Effector memory CD4-positive, alpha-beta T cell (primary cell): ENCODE measurements at regions not wholly inside any gene's neighbourhood (a gene's known extent, or its start where the extent isn't known, plus 50 kb on each side); places are given as distances from the start of the nearest gene placed in this dataset.
"Not testable (repeated sequence)": the region's sequence is repeated elsewhere in the genome, so short reads cannot be mapped to it uniquely, and the experiment has no call there.

Experiments
- DNase-seq, 3 donors: peaks; one replicate each; pipeline ENCODE4 v3.0.0-alpha.2; 2020
- H3K27ac ChIP-seq: 2 replicates; pipeline ENCODE4 v1.7.0; 2013; ENCODE audit warnings: mild to moderate bottlenecking, low read length, moderate library complexity; ENCODE audit not compliant: insufficient read depth, poor library complexity, severe bottlenecking
- H3K27me3 ChIP-seq: replicated peaks from 2 replicates; pipeline ENCODE4 v1.7.0; 2013; ENCODE audit warnings: mild to moderate bottlenecking, low read length; ENCODE audit not compliant: insufficient read depth, control insufficient read depth, poor library complexity, severe bottlenecking
- H3K36me3 ChIP-seq: 2 replicates; pipeline ENCODE4 v1.7.0; 2013; ENCODE audit warnings: mild to moderate bottlenecking, low read length, moderate library complexity; ENCODE audit not compliant: control insufficient read depth, insufficient read depth
- H3K4me1 ChIP-seq: 2 replicates; pipeline ENCODE4 v1.7.0; 2013; ENCODE audit warnings: low read length, mild to moderate bottlenecking; ENCODE audit not compliant: control insufficient read depth, insufficient read depth, poor library complexity, severe bottlenecking
- H3K4me3 ChIP-seq: 2 replicates; pipeline ENCODE4 v1.7.0; 2013; ENCODE audit warnings: low read length, low read depth, mild to moderate bottlenecking; ENCODE audit not compliant: insufficient read depth, poor library complexity, severe bottlenecking
- H3K9me3 ChIP-seq: 2 replicates; pipeline ENCODE4 v1.7.0; 2013; ENCODE audit warnings: mild to moderate bottlenecking, low read length, moderate library complexity; ENCODE audit not compliant: control insufficient read depth

DNA sequence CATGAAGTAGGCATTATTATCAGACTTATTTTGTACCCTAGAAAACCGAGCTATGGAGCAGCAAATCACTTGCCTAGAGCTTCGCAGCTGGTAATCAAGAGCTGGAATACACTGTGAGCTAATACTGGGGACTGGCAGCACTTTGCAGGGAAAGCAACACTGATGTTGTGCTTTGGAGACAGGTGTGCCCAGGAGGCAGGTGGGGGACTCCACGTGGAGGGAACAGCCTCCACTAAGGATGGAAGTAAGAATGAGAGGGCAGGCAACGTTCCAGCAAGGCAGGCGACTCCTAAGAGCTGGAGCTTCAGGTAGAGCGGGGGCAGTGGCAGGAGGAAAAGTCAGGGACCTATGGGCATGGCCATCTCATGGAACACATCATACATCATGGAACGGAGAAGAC lies 300.5 kb upstream of the IGF1R start:
- Histone ChIP-seq H3K27me3 (no peaks in the 10 kb centered on the region), H3K27ac (no peak overlapping the region), H3K4me3 (no peak overlapping the region), H3K36me3 (no peaks in the 10 kb centered on the region), H3K9me3 (no peaks in the 10 kb centered on the region), H3K4me1 (no peaks in the 10 kb centered on the region)
- DNase-seq, result no peak

DNA sequence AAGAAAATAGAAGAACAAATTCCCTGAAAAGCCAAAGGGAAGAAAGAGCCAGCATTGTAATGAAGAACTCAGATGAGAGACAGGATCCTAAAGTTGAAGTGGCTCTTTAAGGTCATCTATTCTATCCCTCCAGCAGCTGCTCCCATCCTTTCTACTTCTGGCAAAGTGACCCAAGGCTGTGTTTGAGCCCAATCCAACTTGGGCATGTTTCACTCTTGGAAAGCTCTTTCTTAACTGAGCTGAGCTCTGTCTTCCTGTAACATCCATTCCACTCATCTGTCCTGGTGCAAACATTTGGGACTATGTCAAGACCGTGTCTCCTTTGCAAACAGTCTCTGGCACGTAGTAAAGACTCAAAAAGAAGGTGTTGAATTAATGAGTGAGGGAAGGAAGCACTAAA lies 298.1 kb upstream of the IGF1R start:
- Histone ChIP-seq H3K36me3 (no peaks in the 10 kb centered on the region), H3K27ac (no peak overlapping the region), H3K4me1 (no peaks in the 10 kb centered on the region), H3K4me3 (no peak overlapping the region), H3K27me3 (no peaks in the 10 kb centered on the region), H3K9me3 (no peaks in the 10 kb centered on the region)
- DNase-seq, result no peak

DNA sequence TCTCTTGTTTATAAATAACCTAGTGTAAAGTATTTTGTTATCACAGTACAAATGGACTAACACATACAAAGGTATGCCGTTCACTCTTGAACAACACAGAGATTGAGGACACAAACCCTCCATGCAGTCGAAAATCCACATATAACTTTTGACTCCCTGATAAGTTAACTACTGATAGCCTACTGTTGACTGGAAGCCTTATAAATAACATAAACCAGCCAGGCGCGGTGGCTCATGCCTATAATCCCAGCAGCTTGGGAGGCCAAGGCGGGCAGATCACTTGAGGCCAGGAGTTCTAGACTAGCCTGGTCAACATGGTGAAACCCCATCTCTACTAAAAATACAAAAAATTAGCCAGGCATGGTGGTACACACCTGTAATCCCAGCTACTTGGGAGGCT lies 290.1 kb upstream of the IGF1R start:
- not testable (repeated sequence) for H3K4me3 ChIP-seq, H3K36me3 ChIP-seq, DNase-seq, H3K9me3 ChIP-seq, H3K27ac ChIP-seq, H3K4me1 ChIP-seq, H3K27me3 ChIP-seq

DNA sequence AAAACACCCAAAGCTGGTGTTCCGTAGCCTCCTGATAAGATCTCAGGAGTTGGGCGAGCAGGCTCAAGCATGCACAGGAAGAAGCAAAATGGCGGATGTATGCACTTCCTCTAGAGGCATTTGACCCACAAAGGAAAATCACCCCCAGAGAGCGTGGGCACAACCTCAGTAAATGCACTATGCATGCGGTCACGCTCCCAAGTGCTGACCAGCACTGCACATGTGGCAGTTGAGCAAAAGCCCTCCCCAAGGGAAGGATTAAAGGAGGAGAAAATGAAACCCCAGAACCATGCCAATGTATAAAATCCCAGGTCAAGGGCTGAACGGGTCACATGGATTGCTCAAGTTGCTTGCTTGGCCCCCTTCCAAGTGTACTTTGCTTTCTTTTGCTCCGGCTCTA lies 289.4 kb upstream of the IGF1R start:
- Histone ChIP-seq H3K27ac (no peak overlapping the region), H3K4me3 (no peak overlapping the region), H3K36me3 (no peaks in the 10 kb centered on the region), H3K4me1 (no peaks in the 10 kb centered on the region), H3K27me3 (no peaks in the 10 kb centered on the region), H3K9me3 (no peaks in the 10 kb centered on the region)
- DNase-seq, result no peak

DNA sequence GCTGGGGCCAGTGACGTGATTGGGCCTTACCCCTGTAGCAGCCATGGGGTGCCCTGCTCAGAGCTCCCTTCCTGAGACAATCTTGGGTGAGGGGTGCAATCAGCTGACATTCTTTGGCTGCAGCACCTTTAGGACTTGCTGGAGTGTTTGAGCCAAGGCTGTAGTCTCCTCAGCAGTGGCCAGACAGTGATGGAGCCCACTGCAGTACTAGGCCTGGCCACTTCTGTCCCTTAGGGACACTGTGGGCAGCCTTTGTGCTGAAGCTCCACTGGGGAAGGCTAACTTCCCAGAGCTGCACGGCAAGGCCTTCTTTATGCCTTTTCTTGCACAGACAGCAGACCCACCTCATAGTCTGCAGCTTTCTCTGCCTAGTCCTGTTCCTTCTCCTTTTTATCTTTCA lies 284.9 kb upstream of the IGF1R start:
- no peak for DNase-seq
- no peaks in the 10 kb centered on the region for H3K4me1 ChIP-seq

DNA sequence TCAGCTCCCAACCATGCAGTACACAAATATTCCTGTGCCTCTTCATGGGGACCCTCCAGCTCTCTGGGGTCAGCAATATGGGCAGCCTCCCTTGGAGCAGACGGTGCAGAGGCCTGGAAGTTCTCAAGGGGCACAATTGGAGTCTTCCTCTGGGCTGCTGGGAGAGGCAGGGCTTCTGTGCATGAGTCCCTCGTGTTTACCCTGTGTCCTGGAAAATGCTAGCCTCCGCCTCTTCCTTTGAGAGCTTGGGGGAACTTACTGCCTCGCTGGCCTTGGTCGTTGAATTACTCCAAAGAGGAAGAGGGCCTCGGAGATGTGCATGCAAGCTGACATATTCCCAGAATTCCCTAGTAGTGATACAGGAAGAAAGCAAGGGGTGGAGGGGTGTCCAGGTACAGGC lies 284.4 kb upstream of the IGF1R start:
- Histone ChIP-seq H3K27ac (no peak overlapping the region), H3K27me3 (no peaks in the 10 kb centered on the region), H3K4me1 (no peaks in the 10 kb centered on the region), H3K4me3 (no peak overlapping the region), H3K9me3 (no peaks in the 10 kb centered on the region), H3K36me3 (no peaks in the 10 kb centered on the region)
- no peak for DNase-seq

More for the DNA sequence above, 284.9 kb upstream of the IGF1R start:
- Histone ChIP-seq H3K4me3 (no peak overlapping the region), H3K9me3 (no peaks in the 10 kb centered on the region), H3K27me3 (no peaks in the 10 kb centered on the region), H3K36me3 (no peaks in the 10 kb centered on the region), H3K27ac (no peak overlapping the region)

DNA sequence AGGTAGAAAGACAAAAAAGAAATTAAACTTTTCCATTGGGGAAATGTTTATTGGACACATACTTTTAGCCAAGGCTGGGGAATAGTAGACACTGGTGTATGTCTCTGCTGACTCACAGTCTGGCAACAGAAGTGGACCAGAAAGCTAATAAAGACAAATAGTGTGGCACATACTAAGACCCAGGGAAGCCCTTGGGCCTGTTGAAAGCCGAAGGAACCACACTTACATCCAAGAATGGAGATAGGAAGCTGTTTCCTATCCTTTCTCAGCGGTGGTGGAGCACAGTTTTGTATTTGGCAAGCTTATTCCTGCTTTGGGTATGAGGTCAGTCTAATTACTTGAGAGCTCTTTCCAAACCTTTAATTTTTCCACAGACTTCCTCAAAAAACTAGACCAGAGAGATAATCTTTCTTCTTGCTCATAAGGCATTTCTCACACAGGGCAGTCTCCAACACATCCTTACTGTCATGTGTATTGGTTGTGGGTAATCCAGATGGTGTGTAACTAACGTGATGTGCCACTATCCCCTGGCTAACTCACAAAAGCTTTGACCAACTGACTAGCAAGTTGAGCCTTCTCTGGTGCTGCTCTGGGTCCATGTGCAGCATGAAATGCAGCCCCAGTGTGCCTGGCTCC lies 279.1 kb upstream of the IGF1R start:
- H3K4me3 ChIP-seq, result no peak overlapping the region
- H3K27me3 ChIP-seq, result no peaks in the 10 kb centered on the region
- no peaks in the 10 kb centered on the region for H3K36me3 ChIP-seq
- DNase-seq, result no peak
- no peaks in the 10 kb centered on the region for H3K9me3 ChIP-seq
- H3K4me1 ChIP-seq, result no peaks in the 10 kb centered on the region
- H3K27ac ChIP-seq, result no peak overlapping the region

DNA sequence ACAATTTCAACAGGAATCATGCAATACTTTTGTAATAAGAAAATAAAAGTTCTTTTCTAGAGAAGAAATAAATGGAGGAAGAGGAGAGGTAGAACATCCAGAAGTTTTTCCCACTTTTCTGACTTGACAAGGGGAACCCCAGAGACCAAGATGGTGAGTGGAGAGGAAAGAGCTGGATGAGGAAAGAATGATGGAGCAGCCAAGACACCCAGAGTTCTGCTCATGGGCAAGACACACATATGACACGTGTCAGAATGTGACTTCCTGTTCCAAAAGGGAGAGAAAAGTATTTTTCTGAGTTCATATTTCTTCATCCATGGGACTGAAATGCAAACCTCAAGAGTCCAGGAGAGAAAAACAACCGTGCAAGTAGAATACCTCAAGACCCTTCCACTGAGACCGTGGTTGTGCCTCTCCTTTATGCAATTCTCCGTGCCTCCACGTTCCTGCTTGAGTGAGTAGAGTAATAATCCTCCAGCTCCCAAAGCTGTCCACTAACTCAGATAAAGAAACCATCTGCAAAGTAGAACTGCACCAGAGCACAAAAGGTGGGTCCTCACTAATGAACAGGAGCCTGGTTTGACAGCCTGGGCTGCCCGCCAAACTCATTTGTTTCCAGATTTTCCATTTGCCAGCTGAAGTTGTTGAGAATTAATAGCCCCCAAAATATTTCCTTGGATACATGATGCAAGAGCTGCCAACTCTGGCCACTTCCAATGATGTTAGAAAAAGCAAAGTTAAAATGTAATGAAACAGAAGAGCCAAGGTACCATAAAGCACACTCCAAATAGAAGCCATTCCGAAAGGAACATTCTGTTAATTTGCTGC lies 272.6 kb upstream of the IGF1R start:
- Histone ChIP-seq H3K4me3 (no peak overlapping the region), H3K27me3 (no peaks in the 10 kb centered on the region), H3K27ac (no peak overlapping the region), H3K9me3 (no peaks in the 10 kb centered on the region), H3K36me3 (no peaks in the 10 kb centered on the region), H3K4me1 (no peaks in the 10 kb centered on the region)
- DNase-seq, result no peak

DNA sequence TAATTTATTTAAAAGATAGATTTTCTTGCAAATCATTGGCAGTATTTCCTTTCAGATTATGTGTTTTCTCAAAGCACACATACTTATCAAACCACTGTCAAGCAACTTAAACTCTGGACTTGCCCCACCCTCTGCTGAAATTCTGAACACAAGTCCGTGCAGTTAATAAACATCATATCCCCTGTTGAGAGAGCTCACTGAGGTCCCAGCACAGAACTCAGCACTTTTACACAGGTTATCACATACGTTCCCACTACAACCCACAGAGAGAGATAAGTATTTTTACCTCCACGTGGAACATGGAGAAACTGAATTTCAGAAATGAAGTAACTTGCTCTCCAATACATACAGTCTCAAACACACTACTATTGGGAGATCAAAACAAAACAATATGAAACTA lies 267.6 kb upstream of the IGF1R start:
- no peaks in the 10 kb centered on the region for H3K9me3 ChIP-seq
- DNase-seq, result no peak
- H3K4me1 ChIP-seq, result no peaks in the 10 kb centered on the region

DNA sequence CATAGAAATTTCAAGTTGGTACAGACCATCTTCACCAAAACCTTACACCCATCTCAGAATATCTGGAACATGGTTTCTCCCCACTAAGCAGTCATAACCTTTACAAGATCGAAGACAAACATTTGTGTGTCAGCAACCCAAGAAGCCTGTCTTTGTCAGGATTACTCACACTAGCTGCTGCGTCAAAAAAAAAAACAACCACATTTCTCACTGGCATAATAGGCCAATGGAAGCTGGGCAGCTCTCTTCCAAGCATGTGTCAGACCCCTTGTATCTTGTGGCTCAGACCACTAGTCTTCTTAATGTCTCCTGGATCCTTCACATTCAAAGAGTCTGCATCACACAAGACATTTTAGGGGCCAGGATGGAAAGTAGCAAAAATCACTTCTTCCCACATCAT lies 266.9 kb upstream of the IGF1R start:
- Histone ChIP-seq H3K27ac (no peak overlapping the region), H3K27me3 (no peaks in the 10 kb centered on the region), H3K4me3 (no peak overlapping the region), H3K36me3 (no peaks in the 10 kb centered on the region), H3K9me3 (no peaks in the 10 kb centered on the region), H3K4me1 (no peaks in the 10 kb centered on the region)
- no peak for DNase-seq

More for the DNA sequence above, 267.6 kb upstream of the IGF1R start:
- Histone ChIP-seq H3K27me3 (no peaks in the 10 kb centered on the region), H3K36me3 (no peaks in the 10 kb centered on the region), H3K27ac (no peak overlapping the region), H3K4me3 (no peak overlapping the region)
